GM10266 (cell line): ENCODE measurements at regions not wholly inside any gene's neighbourhood (a gene's known extent, or its start where the extent isn't known, plus 50 kb on each side); places are given as distances from the start of the nearest gene placed in this dataset.

Source experiments
- DNase-seq: peaks from one replicate; pipeline ENCODE4 v3.0.0; 2012; ENCODE audit errors: extremely low spot score
- TF ChIP-seq, protein P1 (sequence below): IDR thresholded peaks from 2 replicates; pipeline ENCODE4 v1.5.1; 2012; ENCODE audit warnings: mild to moderate bottlenecking, low read depth; ENCODE audit not compliant: control insufficient read depth, insufficient read depth; ENCODE audit errors: missing control alignments

DNA sequence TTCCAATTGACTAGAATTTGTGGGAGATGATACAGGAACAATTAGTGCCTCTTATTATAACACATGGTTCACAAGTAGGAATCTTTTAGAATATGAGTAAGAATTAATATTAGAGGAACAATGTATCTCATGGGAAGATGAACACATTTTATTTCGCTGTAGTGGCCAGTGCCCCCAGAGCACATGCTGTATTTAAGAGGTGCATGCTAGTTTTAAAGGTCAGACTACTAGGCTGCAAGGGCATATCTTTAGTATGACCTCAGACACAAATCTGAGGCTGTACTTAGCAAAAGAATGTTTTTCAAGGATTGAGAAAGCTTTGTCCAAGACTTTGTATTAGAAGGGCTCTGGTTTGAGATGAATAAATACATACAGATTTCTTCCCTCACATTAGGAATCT lies 586.9 kb downstream of the CCER1 start:
- DNase-seq: no peak
- TF ChIP-seq, protein P1, sequence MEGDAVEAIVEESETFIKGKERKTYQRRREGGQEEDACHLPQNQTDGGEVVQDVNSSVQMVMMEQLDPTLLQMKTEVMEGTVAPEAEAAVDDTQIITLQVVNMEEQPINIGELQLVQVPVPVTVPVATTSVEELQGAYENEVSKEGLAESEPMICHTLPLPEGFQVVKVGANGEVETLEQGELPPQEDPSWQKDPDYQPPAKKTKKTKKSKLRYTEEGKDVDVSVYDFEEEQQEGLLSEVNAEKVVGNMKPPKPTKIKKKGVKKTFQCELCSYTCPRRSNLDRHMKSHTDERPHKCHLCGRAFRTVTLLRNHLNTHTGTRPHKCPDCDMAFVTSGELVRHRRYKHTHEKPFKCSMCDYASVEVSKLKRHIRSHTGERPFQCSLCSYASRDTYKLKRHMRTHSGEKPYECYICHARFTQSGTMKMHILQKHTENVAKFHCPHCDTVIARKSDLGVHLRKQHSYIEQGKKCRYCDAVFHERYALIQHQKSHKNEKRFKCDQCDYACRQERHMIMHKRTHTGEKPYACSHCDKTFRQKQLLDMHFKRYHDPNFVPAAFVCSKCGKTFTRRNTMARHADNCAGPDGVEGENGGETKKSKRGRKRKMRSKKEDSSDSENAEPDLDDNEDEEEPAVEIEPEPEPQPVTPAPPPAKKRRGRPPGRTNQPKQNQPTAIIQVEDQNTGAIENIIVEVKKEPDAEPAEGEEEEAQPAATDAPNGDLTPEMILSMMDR: no peak

DNA sequence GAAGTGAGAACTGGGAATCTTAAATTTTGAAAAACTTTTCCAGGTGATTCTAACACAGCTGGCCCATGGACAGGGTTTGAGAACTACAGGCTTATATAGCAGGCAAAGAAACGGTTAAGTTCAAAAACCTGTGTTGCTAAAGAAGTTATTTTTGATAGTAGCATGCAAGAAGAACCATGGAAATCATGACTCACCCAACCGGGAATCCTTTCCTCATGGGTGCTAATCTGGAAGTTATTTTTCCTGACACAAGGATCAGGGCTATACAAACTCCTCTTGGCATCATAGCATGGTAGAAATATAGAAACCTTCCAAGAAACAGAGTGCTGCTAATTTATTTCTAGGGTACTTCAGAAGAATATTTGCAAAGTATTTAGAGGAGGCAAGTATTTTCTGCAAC lies 588.7 kb downstream of the CCER1 start:
- TF ChIP-seq, protein P1: no peak
- DNase-seq: no peak

DNA sequence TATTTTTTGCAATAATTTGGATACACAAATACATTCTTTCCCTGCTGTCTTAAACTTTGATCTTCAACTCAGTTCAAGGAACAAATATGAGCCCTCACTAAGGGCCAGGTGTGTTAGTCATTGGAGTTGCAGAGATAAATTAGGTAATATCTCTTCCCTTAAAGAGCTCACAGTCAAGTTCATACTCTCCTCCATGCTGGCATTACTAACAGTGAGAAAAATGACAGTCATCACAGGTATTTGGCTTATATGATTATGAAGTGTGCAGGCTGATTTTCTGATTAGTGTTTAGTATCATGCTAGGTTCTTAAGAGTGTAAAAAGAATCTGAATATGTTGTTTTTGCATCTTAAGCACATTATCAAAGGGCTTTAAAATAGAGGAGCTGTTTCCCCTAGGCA lies 594.7 kb downstream of the CCER1 start:
- DNase-seq: no peak
- TF ChIP-seq, protein P1: no peak

DNA sequence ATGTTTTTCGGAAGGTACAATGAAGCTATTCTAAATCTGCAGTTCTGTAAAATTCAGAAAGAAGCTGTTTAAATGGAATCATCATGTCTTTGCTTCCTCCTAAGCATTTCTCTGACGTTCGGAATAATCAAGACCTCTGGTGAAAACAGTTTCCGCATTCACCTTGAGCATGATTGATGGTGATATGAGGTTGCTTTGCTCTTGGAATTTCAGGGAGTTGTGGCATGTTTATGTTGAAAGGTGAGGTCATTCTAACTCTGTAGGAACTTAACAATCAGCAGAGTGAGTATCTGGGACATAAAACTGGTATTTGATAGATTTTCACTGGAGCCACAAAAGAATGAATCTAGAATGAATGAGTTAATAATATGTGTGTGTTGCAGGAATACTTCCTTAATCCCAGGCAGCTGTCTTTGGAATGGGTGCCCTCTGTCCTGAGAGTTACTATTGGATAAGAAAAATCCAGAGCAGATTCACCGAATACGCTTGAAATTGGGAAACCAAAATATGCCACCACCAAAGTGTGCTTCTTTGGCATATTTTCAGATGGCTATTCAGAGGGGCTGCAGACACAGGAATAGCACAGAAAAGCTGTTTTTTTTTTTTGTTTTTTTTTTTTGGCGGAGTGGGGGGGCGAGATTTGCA lies 599.1 kb downstream of the CCER1 start:
- DNase-seq: no peak
- TF ChIP-seq, protein P1: no peak

DNA sequence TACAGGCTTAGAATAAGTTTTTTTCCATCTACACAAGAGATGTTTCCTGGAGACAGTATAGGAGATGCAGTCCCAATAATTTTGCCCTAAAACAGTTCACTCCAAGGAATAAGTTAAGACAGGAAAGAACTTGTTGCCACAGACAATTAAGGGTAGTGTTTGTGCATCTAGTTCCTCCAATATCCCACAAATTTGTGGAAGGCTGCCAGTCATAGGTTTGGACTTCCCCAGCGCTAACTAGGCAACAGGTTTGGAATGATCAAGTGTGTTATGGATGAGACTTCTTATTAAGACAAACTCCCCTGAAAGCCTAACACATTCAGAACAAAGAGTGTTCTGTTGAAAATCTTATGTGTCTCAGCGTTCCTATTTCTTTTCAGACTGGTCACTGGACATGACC lies 611.0 kb downstream of the CCER1 start:
- TF ChIP-seq, protein P1: no peak
- DNase-seq: no peak

DNA sequence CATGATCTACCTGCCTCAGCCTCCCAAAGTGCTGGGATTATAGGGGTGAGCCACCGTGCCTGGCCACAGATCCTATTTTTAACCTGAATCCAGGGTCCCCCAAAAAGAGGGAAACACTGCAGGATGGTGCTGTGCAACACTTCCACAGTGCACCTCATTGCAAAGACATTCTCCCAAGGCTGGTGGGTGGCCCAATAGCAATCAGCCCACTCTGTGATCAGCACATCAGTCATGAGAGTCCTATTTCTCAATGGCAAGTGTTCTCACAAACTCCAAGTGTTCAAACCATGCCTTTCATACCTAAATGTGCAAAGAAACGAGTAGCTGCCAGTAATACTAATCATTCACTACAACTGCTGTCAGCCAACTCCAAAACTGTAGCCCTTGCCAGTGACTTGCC lies 612.9 kb downstream of the CCER1 start:
- TF ChIP-seq, protein P1: no peak
- no peak for DNase-seq

DNA sequence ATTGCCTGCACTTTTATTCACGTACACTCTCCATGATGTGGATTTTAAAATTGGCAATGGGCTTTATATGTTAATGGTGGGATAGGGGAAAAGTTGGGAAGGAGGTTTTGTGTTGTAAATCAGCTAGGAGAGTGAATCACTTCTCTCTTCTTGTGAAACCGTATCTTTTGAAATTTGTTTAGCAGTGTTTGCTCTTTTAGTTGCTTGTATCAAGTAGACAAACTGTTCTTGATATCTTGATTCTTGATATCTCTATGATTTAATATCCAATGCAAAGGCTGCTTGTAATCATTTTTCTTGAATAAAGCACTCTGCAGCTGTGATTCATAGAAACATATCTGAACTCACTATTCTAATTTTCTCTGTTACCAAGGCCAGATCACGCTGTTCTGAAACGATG lies 615.1 kb downstream of the CCER1 start:
- no peak for DNase-seq
- TF ChIP-seq, protein P1: no peak
